ENCODE measurements at regions not wholly inside any gene's neighbourhood (a gene's known extent, or its start where the extent isn't known, plus 50 kb on each side); places are given as distances from the start of the nearest gene placed in this dataset.
"Not testable (repeated sequence)": the region's sequence is repeated elsewhere in the genome, so short reads cannot be mapped to it uniquely, and the experiment has no call there.

GRCh38 chr5:103889500-103890209 lies 327.1 kb upstream of the NUDT12 start:
- no peaks in the 10 kb centered on the region for H3K27me3 Mint-ChIP-seq

GRCh38 chr5:103886826-103887225 lies 324.2 kb upstream of the NUDT12 start:
- DNase-seq = no peak
- Mint-ChIP-seq H3K27ac (no peak overlapping the region), H3K9me3 (peaks cover 0 to 7% (median 2%) of the 10 kb centered on the region in 9 donors), H3K36me3 (no peaks in the 10 kb centered on the region), H3K4me1 (no peaks in the 10 kb centered on the region), H3K4me3 (no peak overlapping the region), H3K27me3 (no peaks in the 10 kb centered on the region)
- POLR2A ChIA-PET = no interaction called here
- no peak for ATAC-seq

More at GRCh38 chr5:103889500-103890209, 327.1 kb upstream of the NUDT12 start:
- H3K9me3 Mint-ChIP-seq = peaks cover 0 to 7% (median 0%) of the 10 kb centered on the region in 9 donors
- H3K36me3 Mint-ChIP-seq = no peaks in the 10 kb centered on the region
- H3K4me3 Mint-ChIP-seq = no peak overlapping the region
- POLR2A ChIA-PET = no interaction called here
- H3K27ac Mint-ChIP-seq = no peak overlapping the region
- H3K4me1 Mint-ChIP-seq = no peaks in the 10 kb centered on the region
- ATAC-seq (no peak), DNase-seq (no peak)

- no peak for DNase-seq
- Mint-ChIP-seq H3K4me3 (no peak overlapping the region), H3K27me3 (no peaks in the 10 kb centered on the region), H3K36me3 (no peaks in the 10 kb centered on the region), H3K27ac (no peak overlapping the region), H3K4me1 (no peaks in the 10 kb centered on the region), H3K9me3 (peaks cover 0 to 4% (median 0%) of the 10 kb centered on the region in 9 donors)
- no peak for ATAC-seq
- POLR2A ChIA-PET = no interaction called here
Measured at GRCh38 chr5:103883143-103883542, 320.6 kb upstream of the NUDT12 start.

- Mint-ChIP-seq H3K36me3 (no peaks in the 10 kb centered on the region), H3K4me3 (no peak overlapping the region), H3K27me3 (no peaks in the 10 kb centered on the region), H3K27ac (no peak overlapping the region), H3K9me3 (peaks cover 0 to 3% (median 0%) of the 10 kb centered on the region in 9 donors), H3K4me1 (no peaks in the 10 kb centered on the region)
- POLR2A ChIA-PET = no interaction called here
- ATAC-seq = no peak
- DNase-seq = no peak
Measured at GRCh38 chr5:103881560-103881959, 319.0 kb upstream of the NUDT12 start.

- no peak for ATAC-seq
- Mint-ChIP-seq H3K4me1 (no peaks in the 10 kb centered on the region), H3K27me3 (no peaks in the 10 kb centered on the region), H3K4me3 (peak overlapping the region in 1 of 10 donors; percentile 29), H3K27ac (no peak overlapping the region), H3K9me3 (peaks cover 0 to 5% (median 0%) of the 10 kb centered on the region in 9 donors), H3K36me3 (no peaks in the 10 kb centered on the region)
- POLR2A ChIA-PET = no interaction called here
- DNase-seq = no peak
Measured at GRCh38 chr5:103867857-103868598, 305.4 kb upstream of the NUDT12 start.

GRCh38 chr5:103866169-103866568 lies 303.6 kb upstream of the NUDT12 start:
- Mint-ChIP-seq H3K36me3 (no peaks in the 10 kb centered on the region), H3K4me3 (no peak overlapping the region), H3K27me3 (no peaks in the 10 kb centered on the region), H3K4me1 (no peaks in the 10 kb centered on the region), H3K27ac (no peak overlapping the region), H3K9me3 (peaks cover 0 to 7% (median 0%) of the 10 kb centered on the region in 9 donors)
- POLR2A ChIA-PET = no interaction called here
- no peak for DNase-seq
- ATAC-seq = no peak

GRCh38 chr5:103862398-103862797 lies 299.8 kb upstream of the NUDT12 start:
- H3K4me3 Mint-ChIP-seq = no peak overlapping the region
- H3K4me1 Mint-ChIP-seq = no peaks in the 10 kb centered on the region
- POLR2A ChIA-PET = no interaction called here
- DNase-seq (no peak), ATAC-seq (no peak)
- H3K36me3 Mint-ChIP-seq = no peaks in the 10 kb centered on the region
- peak overlapping the region in 1 of 10 donors; percentile 34 for H3K27ac Mint-ChIP-seq
- H3K27me3 Mint-ChIP-seq = no peaks in the 10 kb centered on the region
- peaks cover 0 to 13% (median 1%) of the 10 kb centered on the region in 9 donors for H3K9me3 Mint-ChIP-seq

- H3K4me3 Mint-ChIP-seq = no peak overlapping the region
- no peak overlapping the region for H3K27ac Mint-ChIP-seq
- POLR2A ChIA-PET = no interaction called here
- ATAC-seq (no peak), DNase-seq (no peak)
- H3K4me1 Mint-ChIP-seq = no peaks in the 10 kb centered on the region
- H3K27me3 Mint-ChIP-seq = no peaks in the 10 kb centered on the region
- H3K9me3 Mint-ChIP-seq = peaks cover 2 to 34% (median 7%) of the 10 kb centered on the region in 9 donors
- no peaks in the 10 kb centered on the region for H3K36me3 Mint-ChIP-seq
Measured at GRCh38 chr5:103860327-103860726, 297.7 kb upstream of the NUDT12 start.

- H3K9me3 Mint-ChIP-seq = peaks cover 2 to 36% (median 8%) of the 10 kb centered on the region in 9 donors
- H3K36me3 Mint-ChIP-seq, H3K4me3 Mint-ChIP-seq, H3K4me1 Mint-ChIP-seq, DNase-seq, H3K27me3 Mint-ChIP-seq, ATAC-seq, POLR2A ChIA-PET, H3K27ac Mint-ChIP-seq: not testable (repeated sequence)
Measured at GRCh38 chr5:103858367-103858766, 295.8 kb upstream of the NUDT12 start.

GRCh38 chr5:103851091-103851490 lies 288.5 kb upstream of the NUDT12 start:
- Mint-ChIP-seq H3K36me3 (no peaks in the 10 kb centered on the region), H3K4me3 (no peak overlapping the region), H3K4me1 (no peaks in the 10 kb centered on the region), H3K27me3 (no peaks in the 10 kb centered on the region), H3K9me3 (peaks cover 0 to 18% (median 4%) of the 10 kb centered on the region in 9 donors), H3K27ac (no peak overlapping the region)
- POLR2A ChIA-PET = no interaction called here
- no peak for DNase-seq
- ATAC-seq = no peak

GRCh38 chr5:103849934-103850333 lies 287.3 kb upstream of the NUDT12 start:
- no peak for ATAC-seq
- no peaks in the 10 kb centered on the region for H3K27me3 Mint-ChIP-seq
- H3K27ac Mint-ChIP-seq = no peak overlapping the region
- no peaks in the 10 kb centered on the region for H3K36me3 Mint-ChIP-seq
- no peak for DNase-seq
- peaks cover 0 to 11% (median 4%) of the 10 kb centered on the region in 9 donors for H3K9me3 Mint-ChIP-seq
- H3K4me1 Mint-ChIP-seq = no peaks in the 10 kb centered on the region
- POLR2A ChIA-PET = no interaction called here
- no peak overlapping the region for H3K4me3 Mint-ChIP-seq

- no peak for ATAC-seq
- no peak for DNase-seq
- Mint-ChIP-seq H3K27me3 (no peaks in the 10 kb centered on the region), H3K4me3 (no peak overlapping the region), H3K27ac (no peak overlapping the region), H3K4me1 (no peaks in the 10 kb centered on the region), H3K9me3 (peaks cover 0 to 15% (median 2%) of the 10 kb centered on the region in 9 donors), H3K36me3 (no peaks in the 10 kb centered on the region)
- POLR2A ChIA-PET = no interaction called here
Measured at GRCh38 chr5:103847060-103847459, 284.5 kb upstream of the NUDT12 start.

GRCh38 chr5:103842936-103843335 lies 280.3 kb upstream of the NUDT12 start:
- POLR2A ChIA-PET = no interaction called here
- ATAC-seq = no peak
- H3K27me3 Mint-ChIP-seq = no peaks in the 10 kb centered on the region

More at GRCh38 chr5:103842936-103843335, 280.3 kb upstream of the NUDT12 start:
- no peaks in the 10 kb centered on the region for H3K36me3 Mint-ChIP-seq
- peaks cover 0 to 22% (median under 1%) of the 10 kb centered on the region in 9 donors for H3K9me3 Mint-ChIP-seq
- H3K27ac Mint-ChIP-seq = no peak overlapping the region
- H3K4me3 Mint-ChIP-seq = no peak overlapping the region
- H3K4me1 Mint-ChIP-seq = no peaks in the 10 kb centered on the region
- no peak for DNase-seq

Measured in naive thymus-derived CD8-positive, alpha-beta T cell (primary cell).